ENCODE measurements at regions not wholly inside any gene's neighbourhood (a gene's known extent, or its start where the extent isn't known, plus 50 kb on each side); places are given as distances from the start of the nearest gene placed in this dataset.

DNA sequence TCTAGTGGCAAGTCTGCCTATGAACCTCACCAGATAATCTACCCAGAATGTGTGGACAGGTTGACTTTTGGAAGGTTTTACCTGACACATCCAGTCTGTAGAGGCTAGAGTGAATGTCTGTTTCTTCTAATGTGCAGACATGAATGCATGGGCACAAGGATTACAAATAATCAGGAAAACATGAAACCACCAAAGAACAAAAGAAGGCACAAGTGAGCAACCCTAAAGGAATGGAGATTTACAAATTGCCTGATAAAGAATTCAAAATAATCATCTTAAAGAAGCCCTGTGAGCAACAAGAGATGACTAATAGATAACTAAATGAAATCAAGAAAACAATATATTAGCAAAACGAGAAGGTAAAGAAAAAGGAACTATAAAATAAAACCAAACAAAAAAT is 876.1 kb upstream of the ADGRB3 start:
- TF ChIP-seq, protein P1, sequence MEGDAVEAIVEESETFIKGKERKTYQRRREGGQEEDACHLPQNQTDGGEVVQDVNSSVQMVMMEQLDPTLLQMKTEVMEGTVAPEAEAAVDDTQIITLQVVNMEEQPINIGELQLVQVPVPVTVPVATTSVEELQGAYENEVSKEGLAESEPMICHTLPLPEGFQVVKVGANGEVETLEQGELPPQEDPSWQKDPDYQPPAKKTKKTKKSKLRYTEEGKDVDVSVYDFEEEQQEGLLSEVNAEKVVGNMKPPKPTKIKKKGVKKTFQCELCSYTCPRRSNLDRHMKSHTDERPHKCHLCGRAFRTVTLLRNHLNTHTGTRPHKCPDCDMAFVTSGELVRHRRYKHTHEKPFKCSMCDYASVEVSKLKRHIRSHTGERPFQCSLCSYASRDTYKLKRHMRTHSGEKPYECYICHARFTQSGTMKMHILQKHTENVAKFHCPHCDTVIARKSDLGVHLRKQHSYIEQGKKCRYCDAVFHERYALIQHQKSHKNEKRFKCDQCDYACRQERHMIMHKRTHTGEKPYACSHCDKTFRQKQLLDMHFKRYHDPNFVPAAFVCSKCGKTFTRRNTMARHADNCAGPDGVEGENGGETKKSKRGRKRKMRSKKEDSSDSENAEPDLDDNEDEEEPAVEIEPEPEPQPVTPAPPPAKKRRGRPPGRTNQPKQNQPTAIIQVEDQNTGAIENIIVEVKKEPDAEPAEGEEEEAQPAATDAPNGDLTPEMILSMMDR (IDR thresholded peaks at IDR 0.05; ENCODE audit: insufficient read depth, low read length, poor library complexity, severe bottlenecking), result no peak
- DNase-seq (ENCODE audit: extremely low read depth, insufficient read length), result no peak
- H3K4me3 ChIP-seq (replicated peaks; ENCODE audit: low read depth, low read length), result no peak overlapping the region
- H3K36me3 ChIP-seq (ENCODE audit: control insufficient read depth, insufficient read depth, low read length), result no peaks in the 10 kb centered on the region
- H3K27me3 ChIP-seq (replicated peaks; ENCODE audit: control insufficient read depth, insufficient read depth, low read length), result no peaks in the 10 kb centered on the region

DNA sequence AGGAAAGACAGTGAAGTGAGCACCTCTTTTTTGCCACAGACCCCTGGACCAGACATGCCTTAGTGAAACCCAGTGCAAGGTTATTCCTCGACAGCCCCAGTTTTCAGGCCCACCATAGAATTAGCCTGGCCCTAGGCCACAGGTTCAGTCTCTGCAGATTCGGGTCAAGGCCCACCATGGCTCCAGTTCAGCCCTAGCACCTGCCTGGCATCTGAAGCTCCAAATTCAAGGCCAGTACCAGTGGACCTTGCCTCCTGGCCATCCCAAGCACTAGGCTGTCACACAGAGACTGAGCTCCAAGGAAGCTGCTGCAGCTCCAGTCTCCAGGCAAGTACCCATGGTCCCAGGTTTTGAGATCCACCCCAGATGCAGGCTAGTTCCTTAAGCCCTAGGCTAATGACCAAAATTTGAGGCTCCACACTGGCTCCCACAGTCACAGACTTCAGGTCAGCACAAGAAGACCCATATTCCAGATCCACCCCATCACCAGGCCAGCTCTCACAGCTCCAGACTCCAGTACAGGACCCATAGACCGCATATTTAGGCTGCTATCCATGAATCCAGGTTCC is 877.5 kb upstream of the ADGRB3 start:
- Histone ChIP-seq H3K36me3 (ENCODE audit: control insufficient read depth, insufficient read depth, low read length) (no peaks in the 10 kb centered on the region), H3K27me3 (replicated peaks; ENCODE audit: control insufficient read depth, insufficient read depth, low read length) (no peaks in the 10 kb centered on the region), H3K4me3 (replicated peaks; ENCODE audit: low read depth, low read length) (no peak overlapping the region)
- no peak for DNase-seq (ENCODE audit: extremely low read depth, insufficient read length)
- TF ChIP-seq, protein P1 (IDR thresholded peaks at IDR 0.05; ENCODE audit: insufficient read depth, low read length, poor library complexity, severe bottlenecking), result no peak

DNA sequence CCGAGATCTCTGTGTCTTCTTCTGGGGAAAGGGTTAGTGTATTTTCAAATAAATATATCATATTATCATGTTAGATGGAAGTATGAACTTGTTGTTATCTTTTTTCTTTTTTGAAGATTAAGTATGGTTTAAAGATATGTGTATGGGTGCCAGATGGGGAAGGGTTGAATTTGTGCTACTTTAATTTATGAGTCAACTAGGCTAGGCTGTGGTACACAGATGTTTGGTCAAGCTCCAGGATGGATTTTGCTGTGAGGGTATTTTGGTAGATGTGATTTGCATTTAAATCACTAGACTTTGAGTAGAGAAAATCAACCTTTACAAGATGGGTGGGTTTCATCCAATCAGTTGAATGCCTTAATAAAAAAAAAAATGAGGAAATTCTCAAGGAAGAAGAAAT is 886.6 kb upstream of the ADGRB3 start:
- TF ChIP-seq, protein P1 (IDR thresholded peaks at IDR 0.05; ENCODE audit: insufficient read depth, low read length, poor library complexity, severe bottlenecking), result no peak
- H3K36me3 ChIP-seq (ENCODE audit: control insufficient read depth, insufficient read depth, low read length), result no peaks in the 10 kb centered on the region
- H3K4me3 ChIP-seq (replicated peaks; ENCODE audit: low read depth, low read length), result no peak overlapping the region
- DNase-seq (ENCODE audit: extremely low read depth, insufficient read length), result no peak
- H3K27me3 ChIP-seq (replicated peaks; ENCODE audit: control insufficient read depth, insufficient read depth, low read length), result no peaks in the 10 kb centered on the region

DNA sequence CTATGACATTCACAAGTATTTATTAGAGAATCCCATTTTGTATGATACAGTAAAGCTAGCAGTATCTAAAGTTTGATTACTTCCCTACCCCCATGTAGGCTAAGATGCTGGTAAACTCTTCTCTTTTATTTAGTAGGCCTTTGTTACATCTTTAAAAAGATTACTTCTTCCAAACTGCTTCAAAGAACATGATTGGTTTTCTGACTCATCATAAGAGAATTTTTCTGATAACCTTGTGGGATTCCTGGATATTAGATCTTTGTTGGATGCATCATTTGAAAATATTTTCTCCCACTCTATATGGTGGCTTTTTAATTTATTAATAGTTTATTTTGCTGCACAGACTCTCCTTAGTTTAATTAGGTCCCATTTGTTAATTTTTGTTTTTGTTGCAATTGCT is 898.3 kb upstream of the ADGRB3 start:
- no peaks in the 10 kb centered on the region for H3K36me3 ChIP-seq (ENCODE audit: control insufficient read depth, insufficient read depth, low read length)
- H3K27me3 ChIP-seq (replicated peaks; ENCODE audit: control insufficient read depth, insufficient read depth, low read length), result no peaks in the 10 kb centered on the region
- no peak overlapping the region for H3K4me3 ChIP-seq (replicated peaks; ENCODE audit: low read depth, low read length)
- TF ChIP-seq, protein P1 (IDR thresholded peaks at IDR 0.05; ENCODE audit: insufficient read depth, low read length, poor library complexity, severe bottlenecking), result no peak
- DNase-seq (ENCODE audit: extremely low read depth, insufficient read length), result no peak

DNA sequence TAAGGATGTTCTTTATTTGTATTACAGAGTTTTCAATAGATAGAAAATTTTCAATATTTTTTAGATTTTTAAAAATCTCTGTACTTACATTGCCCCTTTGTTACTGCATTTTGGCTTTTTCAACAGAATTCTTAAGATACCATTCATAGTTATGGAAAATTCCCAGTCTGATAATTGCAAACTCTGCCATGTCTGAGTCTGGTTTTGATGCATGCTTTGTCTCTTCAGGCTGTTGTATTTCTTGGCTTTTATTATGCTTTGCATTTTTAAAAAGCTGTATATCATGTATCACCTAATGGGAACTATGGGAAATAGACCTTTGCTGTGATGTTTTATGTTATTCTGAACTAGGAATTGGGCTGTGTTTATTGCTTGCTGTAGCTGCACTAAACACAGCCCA is 898.9 kb upstream of the ADGRB3 start:
- no peak for DNase-seq (ENCODE audit: extremely low read depth, insufficient read length)
- Histone ChIP-seq H3K4me3 (replicated peaks; ENCODE audit: low read depth, low read length) (no peak overlapping the region), H3K36me3 (ENCODE audit: control insufficient read depth, insufficient read depth, low read length) (no peaks in the 10 kb centered on the region), H3K27me3 (replicated peaks; ENCODE audit: control insufficient read depth, insufficient read depth, low read length) (no peaks in the 10 kb centered on the region)
- TF ChIP-seq, protein P1 (IDR thresholded peaks at IDR 0.05; ENCODE audit: insufficient read depth, low read length, poor library complexity, severe bottlenecking), result no peak

DNA sequence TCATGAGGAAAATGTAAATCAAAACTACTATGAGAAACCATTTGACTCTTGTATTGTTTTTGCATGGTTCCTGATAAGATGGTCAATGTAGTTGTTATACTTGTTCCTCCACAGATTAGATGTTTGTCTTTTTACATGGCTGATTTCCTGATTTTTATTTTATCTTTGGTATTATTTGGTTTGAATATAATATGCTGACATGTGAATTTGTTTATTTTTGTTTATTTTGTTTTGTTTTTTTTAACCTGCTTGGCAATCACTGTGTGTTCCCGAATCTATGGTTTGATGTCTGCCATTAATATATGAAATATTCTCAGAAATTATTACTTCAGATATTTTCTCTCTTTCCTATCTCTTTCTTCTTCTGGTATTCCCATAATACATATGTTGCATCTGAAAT is 899.5 kb upstream of the ADGRB3 start:
- Histone ChIP-seq H3K36me3 (ENCODE audit: control insufficient read depth, insufficient read depth, low read length) (no peaks in the 10 kb centered on the region), H3K4me3 (replicated peaks; ENCODE audit: low read depth, low read length) (no peak overlapping the region), H3K27me3 (replicated peaks; ENCODE audit: control insufficient read depth, insufficient read depth, low read length) (no peaks in the 10 kb centered on the region)
- no peak for DNase-seq (ENCODE audit: extremely low read depth, insufficient read length)
- TF ChIP-seq, protein P1 (IDR thresholded peaks at IDR 0.05; ENCODE audit: insufficient read depth, low read length, poor library complexity, severe bottlenecking), result no peak
